GM23338 (cell line): ENCODE measurements at regions not wholly inside any gene's neighbourhood (a gene's known extent, or its start where the extent isn't known, plus 50 kb on each side); places are given as distances from the start of the nearest gene placed in this dataset.

Source experiments
- ATAC-seq: fragments of 200-7000 bp; cut with Tn5 transposase; 3 replicates; pipeline ENCODE4 v1.9.1; 2020
- DNase-seq: peaks from one replicate; pipeline ENCODE4 v3.0.0-alpha.2; 2015; ENCODE audit warnings: low spot score
- H2AFZ ChIP-seq: fragments of 200-600 bp; sonication (generic); 2 replicates; pipeline ENCODE4 v1.8.0; 2016; ENCODE audit warnings: antibody characterized with exemption, mild to moderate bottlenecking, moderate library complexity
- H3F3A ChIP-seq: fragments of 200-600 bp; sonication (generic); replicated peaks from 2 replicates; pipeline ENCODE4 v1.8.0; 2017; ENCODE audit warnings: antibody characterized with exemption, mixed run types, low read depth
- H3K27ac ChIP-seq: fragments of 200-600 bp; sonication (generic); 2 replicates; pipeline ENCODE4 v1.6.1; 2016; ENCODE audit warnings: low read depth
- H3K27me3 ChIP-seq: fragments of 200-600 bp; sonication (generic); 2 replicates; pipeline ENCODE4 v1.8.0; 2016; ENCODE audit warnings: mild to moderate bottlenecking, mixed run types, moderate library complexity; ENCODE audit not compliant: insufficient read depth
- H3K36me3 ChIP-seq: fragments of 200-600 bp; sonication (generic); 2 replicates; pipeline ENCODE4 v1.8.0; 2016; ENCODE audit warnings: mild to moderate bottlenecking; ENCODE audit not compliant: insufficient read depth
- H3K4me1 ChIP-seq: fragments of 200-600 bp; sonication (generic); 2 replicates; pipeline ENCODE4 v1.8.0; 2016; ENCODE audit warnings: mild to moderate bottlenecking, moderate library complexity; ENCODE audit not compliant: insufficient read depth
- H3K4me2 ChIP-seq: fragments of 200-600 bp; sonication (generic); 2 replicates; pipeline ENCODE4 v1.7.1; 2017; ENCODE audit warnings: mixed run types
- H3K4me3 ChIP-seq: fragments of 200-600 bp; sonication (generic); 2 replicates; pipeline ENCODE4 v1.6.1; 2016; ENCODE audit warnings: mixed run types
- H3K79me2 ChIP-seq: fragments of 200-600 bp; sonication (generic); replicated peaks from 2 replicates; pipeline ENCODE4 v1.8.0; 2017; ENCODE audit warnings: mild to moderate bottlenecking; ENCODE audit not compliant: insufficient read depth
- H3K9me2 ChIP-seq: fragments of 200-600 bp; sonication (generic); 2 replicates; pipeline ENCODE4 v1.8.0; 2017; ENCODE audit not compliant: insufficient read depth
- H4K20me1 ChIP-seq: fragments of 200-600 bp; sonication (generic); replicated peaks from 2 replicates; pipeline ENCODE4 v1.8.0; 2017; ENCODE audit warnings: mild to moderate bottlenecking; ENCODE audit not compliant: insufficient read depth
- H3K27ac Mint-ChIP-seq: 2 replicates; pipeline ENCODE4 v1.8.0; 2020; ENCODE audit warnings: inconsistent platforms, mild to moderate bottlenecking, moderate library complexity, mixed read lengths
- H3K27me3 Mint-ChIP-seq: 3 replicates; pipeline ENCODE4 v1.8.0; 2022; ENCODE audit warnings: low read depth, mild to moderate bottlenecking, moderate library complexity, mixed read lengths, inconsistent platforms; ENCODE audit not compliant: insufficient read depth, poor library complexity
- H3K36me3 Mint-ChIP-seq: 3 replicates; pipeline ENCODE4 v1.8.0; 2021; ENCODE audit warnings: low read depth, mild to moderate bottlenecking, inconsistent platforms, moderate library complexity, mixed read lengths
- H3K4me1 Mint-ChIP-seq: 3 replicates; pipeline ENCODE4 v1.8.0; 2020; ENCODE audit warnings: mild to moderate bottlenecking, inconsistent platforms, mixed read lengths
- H3K4me3 Mint-ChIP-seq: 3 replicates; pipeline ENCODE4 v1.8.0; 2021; ENCODE audit warnings: moderate library complexity, mild to moderate bottlenecking, inconsistent platforms, mixed read lengths
- H3K9me3 Mint-ChIP-seq: 3 replicates; pipeline ENCODE4 v1.8.0; 2020; ENCODE audit warnings: moderate library complexity, mild to moderate bottlenecking, inconsistent platforms, mixed read lengths
- CREB1 ChIP-seq: fragments of 250-450 bp; sonication (Bioruptor Pico); IDR thresholded peaks from 2 replicates; pipeline ENCODE4 v1.5.0; 2020; ENCODE audit warnings: low read depth, mild to moderate bottlenecking, moderate library complexity
- EZH2 ChIP-seq: fragments of 200-600 bp; sonication (generic); IDR thresholded peaks from one replicate; pipeline ENCODE4 v1.8.0; 2017; ENCODE audit warnings: antibody characterized with exemption, mild to moderate bottlenecking, low read depth; ENCODE audit not compliant: unreplicated experiment
- JUNB ChIP-seq: IDR thresholded peaks from one replicate; pipeline ENCODE4 v1.6.1; 2016; ENCODE audit warnings: antibody characterized with exemption; ENCODE audit not compliant: unreplicated experiment
- NANOG ChIP-seq: IDR thresholded peaks from 2 replicates; pipeline ENCODE4 v1.6.1; 2016; ENCODE audit warnings: antibody characterized with exemption, borderline replicate concordance
- STAT1 ChIP-seq: IDR thresholded peaks from one replicate; pipeline ENCODE4 v1.6.1; 2016; ENCODE audit warnings: antibody characterized with exemption; ENCODE audit not compliant: unreplicated experiment
- ZNF114 ChIP-seq: fragments of 250-450 bp; sonication (Bioruptor Pico); IDR thresholded peaks from 2 replicates; pipeline ENCODE4 v1.5.0; 2020; ENCODE audit warnings: mild to moderate bottlenecking, moderate library complexity
- TF ChIP-seq, protein P1 (sequence below): fragments of 250-450 bp; sonication (Bioruptor Pico); IDR thresholded peaks from 2 replicates; pipeline ENCODE4 v1.5.0; 2020; ENCODE audit warnings: mild to moderate bottlenecking, moderate library complexity
- TF ChIP-seq, protein P2 (sequence below), 2 experiments: fragments of 200-600 bp in 1 of 2; sonication (generic) in 1 of 2; conservative IDR thresholded peaks; 2 replicates each; pipeline versions ENCODE4 v1.5.1 to v1.6.1; 2016 to 2017; ENCODE audit warnings: antibody characterized with exemption in 2 of 2, low read depth in 2 of 2, mild to moderate bottlenecking in 2 of 2, moderate library complexity in 1 of 2
- TF ChIP-seq, protein P3 (sequence below): IDR thresholded peaks from 2 replicates; pipeline ENCODE4 v1.6.1; 2016; ENCODE audit warnings: antibody characterized with exemption
- TF ChIP-seq, protein P4 (sequence below): IDR thresholded peaks from one replicate; pipeline ENCODE4 v1.6.1; 2018; ENCODE audit warnings: antibody characterized with exemption; ENCODE audit not compliant: unreplicated experiment

DNA sequence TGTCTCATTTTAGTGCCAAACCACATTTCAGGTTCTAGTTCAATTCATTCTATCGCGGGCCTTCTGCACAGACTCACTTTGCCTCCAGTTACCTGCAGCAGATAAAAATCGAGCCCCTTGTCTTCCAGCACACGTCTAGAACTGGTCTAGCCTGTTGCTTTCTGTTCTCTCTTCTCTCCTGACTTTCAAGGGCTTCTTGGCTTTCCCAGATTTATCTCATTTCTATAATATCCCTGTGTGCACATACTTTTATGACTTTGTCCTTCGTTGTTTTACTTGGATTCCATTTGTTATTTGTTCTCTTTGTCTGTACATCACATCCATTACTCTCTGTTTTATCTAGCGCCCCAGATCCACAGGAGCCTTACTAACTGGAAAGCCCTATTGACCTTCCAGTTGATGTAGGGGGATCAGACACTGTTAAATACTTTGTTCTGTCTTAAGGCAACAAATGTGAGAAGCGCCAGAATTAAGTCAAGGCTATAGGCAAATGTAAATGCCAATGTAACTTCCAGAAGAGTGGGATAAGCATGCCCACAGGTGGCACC is 284.5 kb upstream of the ADGRL4 start (continued):
- TF ChIP-seq, protein P1, sequence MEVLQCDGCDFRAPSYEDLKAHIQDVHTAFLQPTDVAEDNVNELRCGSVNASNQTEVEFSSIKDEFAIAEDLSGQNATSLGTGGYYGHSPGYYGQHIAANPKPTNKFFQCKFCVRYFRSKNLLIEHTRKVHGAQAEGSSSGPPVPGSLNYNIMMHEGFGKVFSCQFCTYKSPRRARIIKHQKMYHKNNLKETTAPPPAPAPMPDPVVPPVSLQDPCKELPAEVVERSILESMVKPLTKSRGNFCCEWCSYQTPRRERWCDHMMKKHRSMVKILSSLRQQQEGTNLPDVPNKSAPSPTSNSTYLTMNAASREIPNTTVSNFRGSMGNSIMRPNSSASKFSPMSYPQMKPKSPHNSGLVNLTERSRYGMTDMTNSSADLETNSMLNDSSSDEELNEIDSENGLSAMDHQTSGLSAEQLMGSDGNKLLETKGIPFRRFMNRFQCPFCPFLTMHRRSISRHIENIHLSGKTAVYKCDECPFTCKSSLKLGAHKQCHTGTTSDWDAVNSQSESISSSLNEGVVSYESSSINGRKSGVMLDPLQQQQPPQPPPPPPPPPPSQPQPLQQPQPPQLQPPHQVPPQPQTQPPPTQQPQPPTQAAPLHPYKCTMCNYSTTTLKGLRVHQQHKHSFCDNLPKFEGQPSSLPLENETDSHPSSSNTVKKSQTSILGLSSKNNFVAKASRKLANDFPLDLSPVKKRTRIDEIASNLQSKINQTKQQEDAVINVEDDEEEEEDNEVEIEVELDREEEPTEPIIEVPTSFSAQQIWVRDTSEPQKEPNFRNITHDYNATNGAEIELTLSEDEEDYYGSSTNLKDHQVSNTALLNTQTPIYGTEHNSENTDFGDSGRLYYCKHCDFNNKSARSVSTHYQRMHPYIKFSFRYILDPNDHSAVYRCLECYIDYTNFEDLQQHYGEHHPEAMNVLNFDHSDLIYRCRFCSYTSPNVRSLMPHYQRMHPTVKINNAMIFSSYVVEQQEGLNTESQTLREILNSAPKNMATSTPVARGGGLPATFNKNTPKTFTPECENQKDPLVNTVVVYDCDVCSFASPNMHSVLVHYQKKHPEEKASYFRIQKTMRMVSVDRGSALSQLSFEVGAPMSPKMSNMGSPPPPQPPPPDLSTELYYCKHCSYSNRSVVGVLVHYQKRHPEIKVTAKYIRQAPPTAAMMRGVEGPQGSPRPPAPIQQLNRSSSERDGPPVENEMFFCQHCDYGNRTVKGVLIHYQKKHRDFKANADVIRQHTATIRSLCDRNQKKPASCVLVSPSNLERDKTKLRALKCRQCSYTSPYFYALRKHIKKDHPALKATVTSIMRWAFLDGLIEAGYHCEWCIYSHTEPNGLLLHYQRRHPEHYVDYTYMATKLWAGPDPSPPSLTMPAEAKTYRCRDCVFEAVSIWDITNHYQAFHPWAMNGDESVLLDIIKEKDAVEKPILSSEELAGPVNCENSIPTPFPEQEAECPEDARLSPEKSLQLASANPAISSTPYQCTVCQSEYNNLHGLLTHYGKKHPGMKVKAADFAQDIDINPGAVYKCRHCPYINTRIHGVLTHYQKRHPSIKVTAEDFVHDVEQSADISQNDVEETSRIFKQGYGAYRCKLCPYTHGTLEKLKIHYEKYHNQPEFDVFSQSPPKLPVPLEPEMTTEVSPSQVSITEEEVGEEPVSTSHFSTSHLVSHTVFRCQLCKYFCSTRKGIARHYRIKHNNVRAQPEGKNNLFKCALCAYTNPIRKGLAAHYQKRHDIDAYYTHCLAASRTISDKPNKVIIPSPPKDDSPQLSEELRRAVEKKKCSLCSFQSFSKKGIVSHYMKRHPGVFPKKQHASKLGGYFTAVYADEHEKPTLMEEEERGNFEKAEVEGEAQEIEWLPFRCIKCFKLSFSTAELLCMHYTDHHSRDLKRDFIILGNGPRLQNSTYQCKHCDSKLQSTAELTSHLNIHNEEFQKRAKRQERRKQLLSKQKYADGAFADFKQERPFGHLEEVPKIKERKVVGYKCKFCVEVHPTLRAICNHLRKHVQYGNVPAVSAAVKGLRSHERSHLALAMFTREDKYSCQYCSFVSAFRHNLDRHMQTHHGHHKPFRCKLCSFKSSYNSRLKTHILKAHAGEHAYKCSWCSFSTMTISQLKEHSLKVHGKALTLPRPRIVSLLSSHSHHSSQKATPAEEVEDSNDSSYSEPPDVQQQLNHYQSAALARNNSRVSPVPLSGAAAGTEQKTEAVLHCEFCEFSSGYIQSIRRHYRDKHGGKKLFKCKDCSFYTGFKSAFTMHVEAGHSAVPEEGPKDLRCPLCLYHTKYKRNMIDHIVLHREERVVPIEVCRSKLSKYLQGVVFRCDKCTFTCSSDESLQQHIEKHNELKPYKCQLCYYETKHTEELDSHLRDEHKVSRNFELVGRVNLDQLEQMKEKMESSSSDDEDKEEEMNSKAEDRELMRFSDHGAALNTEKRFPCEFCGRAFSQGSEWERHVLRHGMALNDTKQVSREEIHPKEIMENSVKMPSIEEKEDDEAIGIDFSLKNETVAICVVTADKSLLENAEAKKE (CRISPR knock-in tag) = no peak
- TF ChIP-seq, protein P2, sequence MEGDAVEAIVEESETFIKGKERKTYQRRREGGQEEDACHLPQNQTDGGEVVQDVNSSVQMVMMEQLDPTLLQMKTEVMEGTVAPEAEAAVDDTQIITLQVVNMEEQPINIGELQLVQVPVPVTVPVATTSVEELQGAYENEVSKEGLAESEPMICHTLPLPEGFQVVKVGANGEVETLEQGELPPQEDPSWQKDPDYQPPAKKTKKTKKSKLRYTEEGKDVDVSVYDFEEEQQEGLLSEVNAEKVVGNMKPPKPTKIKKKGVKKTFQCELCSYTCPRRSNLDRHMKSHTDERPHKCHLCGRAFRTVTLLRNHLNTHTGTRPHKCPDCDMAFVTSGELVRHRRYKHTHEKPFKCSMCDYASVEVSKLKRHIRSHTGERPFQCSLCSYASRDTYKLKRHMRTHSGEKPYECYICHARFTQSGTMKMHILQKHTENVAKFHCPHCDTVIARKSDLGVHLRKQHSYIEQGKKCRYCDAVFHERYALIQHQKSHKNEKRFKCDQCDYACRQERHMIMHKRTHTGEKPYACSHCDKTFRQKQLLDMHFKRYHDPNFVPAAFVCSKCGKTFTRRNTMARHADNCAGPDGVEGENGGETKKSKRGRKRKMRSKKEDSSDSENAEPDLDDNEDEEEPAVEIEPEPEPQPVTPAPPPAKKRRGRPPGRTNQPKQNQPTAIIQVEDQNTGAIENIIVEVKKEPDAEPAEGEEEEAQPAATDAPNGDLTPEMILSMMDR (conservative IDR thresholded peaks at IDR 0.05; ENCODE audit: low read depth in 2 of 2) = no peak
- TF ChIP-seq NANOG = no peak
- TF ChIP-seq, protein P3, sequence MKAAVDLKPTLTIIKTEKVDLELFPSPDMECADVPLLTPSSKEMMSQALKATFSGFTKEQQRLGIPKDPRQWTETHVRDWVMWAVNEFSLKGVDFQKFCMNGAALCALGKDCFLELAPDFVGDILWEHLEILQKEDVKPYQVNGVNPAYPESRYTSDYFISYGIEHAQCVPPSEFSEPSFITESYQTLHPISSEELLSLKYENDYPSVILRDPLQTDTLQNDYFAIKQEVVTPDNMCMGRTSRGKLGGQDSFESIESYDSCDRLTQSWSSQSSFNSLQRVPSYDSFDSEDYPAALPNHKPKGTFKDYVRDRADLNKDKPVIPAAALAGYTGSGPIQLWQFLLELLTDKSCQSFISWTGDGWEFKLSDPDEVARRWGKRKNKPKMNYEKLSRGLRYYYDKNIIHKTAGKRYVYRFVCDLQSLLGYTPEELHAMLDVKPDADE = no peak
- no peak for TF ChIP-seq STAT1
- TF ChIP-seq JUNB = no peak
- TF ChIP-seq CREB1 = no peak

DNA sequence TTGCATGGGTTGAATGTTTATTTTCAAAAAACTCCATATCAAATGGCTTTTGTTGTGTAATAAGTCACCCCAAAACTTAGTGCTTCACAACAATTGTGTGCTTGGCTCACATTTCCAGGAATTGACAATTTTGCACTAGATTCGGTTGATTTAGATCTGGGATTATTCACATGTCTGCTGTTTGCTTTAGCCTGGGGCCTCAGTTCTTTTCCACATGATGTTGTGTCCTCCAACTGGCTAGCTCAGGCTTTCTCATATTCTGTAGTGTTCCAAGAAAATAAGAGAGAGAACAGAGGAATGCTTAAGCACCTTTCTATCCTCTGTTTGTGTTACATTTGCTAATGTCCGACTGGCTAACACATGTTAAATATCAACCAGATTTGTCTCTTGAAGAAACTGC is 281.5 kb upstream of the ADGRL4 start:
- H3K4me1 Mint-ChIP-seq = no peaks in the 10 kb centered on the region
- TF ChIP-seq ZNF114 (CRISPR knock-in tag) (no peak), EZH2 (no peak)
- TF ChIP-seq, protein P4, sequence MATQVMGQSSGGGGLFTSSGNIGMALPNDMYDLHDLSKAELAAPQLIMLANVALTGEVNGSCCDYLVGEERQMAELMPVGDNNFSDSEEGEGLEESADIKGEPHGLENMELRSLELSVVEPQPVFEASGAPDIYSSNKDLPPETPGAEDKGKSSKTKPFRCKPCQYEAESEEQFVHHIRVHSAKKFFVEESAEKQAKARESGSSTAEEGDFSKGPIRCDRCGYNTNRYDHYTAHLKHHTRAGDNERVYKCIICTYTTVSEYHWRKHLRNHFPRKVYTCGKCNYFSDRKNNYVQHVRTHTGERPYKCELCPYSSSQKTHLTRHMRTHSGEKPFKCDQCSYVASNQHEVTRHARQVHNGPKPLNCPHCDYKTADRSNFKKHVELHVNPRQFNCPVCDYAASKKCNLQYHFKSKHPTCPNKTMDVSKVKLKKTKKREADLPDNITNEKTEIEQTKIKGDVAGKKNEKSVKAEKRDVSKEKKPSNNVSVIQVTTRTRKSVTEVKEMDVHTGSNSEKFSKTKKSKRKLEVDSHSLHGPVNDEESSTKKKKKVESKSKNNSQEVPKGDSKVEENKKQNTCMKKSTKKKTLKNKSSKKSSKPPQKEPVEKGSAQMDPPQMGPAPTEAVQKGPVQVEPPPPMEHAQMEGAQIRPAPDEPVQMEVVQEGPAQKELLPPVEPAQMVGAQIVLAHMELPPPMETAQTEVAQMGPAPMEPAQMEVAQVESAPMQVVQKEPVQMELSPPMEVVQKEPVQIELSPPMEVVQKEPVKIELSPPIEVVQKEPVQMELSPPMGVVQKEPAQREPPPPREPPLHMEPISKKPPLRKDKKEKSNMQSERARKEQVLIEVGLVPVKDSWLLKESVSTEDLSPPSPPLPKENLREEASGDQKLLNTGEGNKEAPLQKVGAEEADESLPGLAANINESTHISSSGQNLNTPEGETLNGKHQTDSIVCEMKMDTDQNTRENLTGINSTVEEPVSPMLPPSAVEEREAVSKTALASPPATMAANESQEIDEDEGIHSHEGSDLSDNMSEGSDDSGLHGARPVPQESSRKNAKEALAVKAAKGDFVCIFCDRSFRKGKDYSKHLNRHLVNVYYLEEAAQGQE = no peak

More for the DNA sequence above, 281.5 kb upstream of the ADGRL4 start:
- Mint-ChIP-seq H3K27me3 (no peaks in the 10 kb centered on the region), H3K9me3 (no peaks in the 10 kb centered on the region), H3K27ac (no peak overlapping the region), H3K36me3 (no peaks in the 10 kb centered on the region), H3K4me3 (no peak overlapping the region)
- Histone ChIP-seq H4K20me1 (no peaks in the 10 kb centered on the region), H3K9me2 (no peaks in the 10 kb centered on the region), H3K27me3 (no peaks in the 10 kb centered on the region), H3K4me3 (no peak overlapping the region), H3K4me1 (no peaks in the 10 kb centered on the region), H3K27ac (no peak overlapping the region), H3K36me3 (no peaks in the 10 kb centered on the region), H3K79me2 (no peaks in the 10 kb centered on the region), H2AFZ (no peak overlapping the region), H3K4me2 (no peak overlapping the region), H3F3A (no peaks in the 10 kb centered on the region)
- ATAC-seq = no peak
- DNase-seq = no peak
